Choroid plexus epithelial cell (primary cell): ENCODE measurements at regions not wholly inside any gene's neighbourhood (a gene's known extent, or its start where the extent isn't known, plus 50 kb on each side); places are given as distances from the start of the nearest gene placed in this dataset.

Experiments
- DNase-seq: peaks from one replicate; pipeline ENCODE4 v3.0.0-alpha.2; 2010; ENCODE audit warnings: low read depth
- H3K4me3 ChIP-seq: 2 replicates; pipeline ENCODE4 v1.5.1; 2011; ENCODE audit warnings: low read depth, mild to moderate bottlenecking, control low read depth, low read length, moderate library complexity
- CTCF ChIP-seq: conservative IDR thresholded peaks from 2 replicates; pipeline ENCODE4 v1.5.1; 2011; ENCODE audit warnings: low read depth, mild to moderate bottlenecking, control low read depth, inconsistent platforms, low read length, moderate library complexity

- TF ChIP-seq CTCF = no peak
- H3K4me3 ChIP-seq = no peak overlapping the region
- no peak for DNase-seq
Measured at GRCh38 chr2:18649502-18650135, 60.2 kb upstream of the NT5C1B start.

GRCh38 chr2:18648161-18648560 lies 58.8 kb upstream of the NT5C1B start:
- H3K4me3 ChIP-seq = no peak overlapping the region
- no peak for DNase-seq
- TF ChIP-seq CTCF = no peak

- TF ChIP-seq CTCF = no peak
- no peak for DNase-seq
- no peak overlapping the region for H3K4me3 ChIP-seq
Measured at GRCh38 chr2:18647731-18648130, 58.4 kb upstream of the NT5C1B start.

- no peak for DNase-seq
- H3K4me3 ChIP-seq = no peak overlapping the region
- no peak for TF ChIP-seq CTCF
Measured at GRCh38 chr2:18645315-18645714, 55.9 kb upstream of the NT5C1B start.

GRCh38 chr2:18644115-18644462 lies 54.7 kb upstream of the NT5C1B start:
- no peak for DNase-seq
- no peak for TF ChIP-seq CTCF
- no peak overlapping the region for H3K4me3 ChIP-seq

GRCh38 chr2:18643326-18644114 lies 54.2 kb upstream of the NT5C1B start:
- no peak for TF ChIP-seq CTCF
- DNase-seq = no peak

GRCh38 chr2:18641823-18642222 lies 52.5 kb upstream of the NT5C1B start:
- no peak overlapping the region for H3K4me3 ChIP-seq
- TF ChIP-seq CTCF = no peak
- no peak for DNase-seq

More at GRCh38 chr2:18643326-18644114, 54.2 kb upstream of the NT5C1B start:
- H3K4me3 ChIP-seq = no peak overlapping the region
